ENCODE measurements at regions not wholly inside any gene's neighbourhood (a gene's known extent, or its start where the extent isn't known, plus 50 kb on each side); places are given as distances from the start of the nearest gene placed in this dataset.

DNA sequence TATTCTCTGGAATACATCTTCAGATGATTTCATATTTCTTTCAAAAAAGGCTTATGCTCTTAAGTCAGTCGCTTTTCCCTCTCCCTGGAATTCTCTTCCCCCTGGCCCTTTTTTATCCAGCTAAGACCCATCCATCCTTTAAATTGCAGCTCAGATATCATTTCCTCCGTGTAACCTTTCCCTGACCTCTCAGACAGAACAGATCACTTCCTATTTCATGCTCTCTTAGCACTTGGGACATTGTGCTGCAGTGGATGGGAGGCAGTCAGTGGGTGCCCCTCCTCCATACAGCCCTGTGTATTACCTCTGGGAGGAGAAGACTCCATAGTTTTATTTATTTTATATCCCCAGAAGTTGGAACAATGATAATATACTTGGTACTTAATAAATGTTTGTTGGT lies 423.4 kb downstream of the ISL1 start:
- 81% methylated on average over 2 of the region's 2 CpGs; no CpG with 5 or more reads in 1 of the 2 experiments for WGBS, 2 experiments (ENCODE audit: extremely low coverage in 1 of 2, insufficient coverage in 1 of 2, insufficient read length in 1 of 2, insufficient replicate concordance in 2 of 2, low coverage in 1 of 2, low lambda C conversion rate in 2 of 2, missing lambda C conversion rate in 1 of 2)
- TF ChIP-seq SRF (IDR thresholded peaks at IDR 0.05; ENCODE audit: low read depth, low read length) = no peak
- TF ChIP-seq, protein P1, sequence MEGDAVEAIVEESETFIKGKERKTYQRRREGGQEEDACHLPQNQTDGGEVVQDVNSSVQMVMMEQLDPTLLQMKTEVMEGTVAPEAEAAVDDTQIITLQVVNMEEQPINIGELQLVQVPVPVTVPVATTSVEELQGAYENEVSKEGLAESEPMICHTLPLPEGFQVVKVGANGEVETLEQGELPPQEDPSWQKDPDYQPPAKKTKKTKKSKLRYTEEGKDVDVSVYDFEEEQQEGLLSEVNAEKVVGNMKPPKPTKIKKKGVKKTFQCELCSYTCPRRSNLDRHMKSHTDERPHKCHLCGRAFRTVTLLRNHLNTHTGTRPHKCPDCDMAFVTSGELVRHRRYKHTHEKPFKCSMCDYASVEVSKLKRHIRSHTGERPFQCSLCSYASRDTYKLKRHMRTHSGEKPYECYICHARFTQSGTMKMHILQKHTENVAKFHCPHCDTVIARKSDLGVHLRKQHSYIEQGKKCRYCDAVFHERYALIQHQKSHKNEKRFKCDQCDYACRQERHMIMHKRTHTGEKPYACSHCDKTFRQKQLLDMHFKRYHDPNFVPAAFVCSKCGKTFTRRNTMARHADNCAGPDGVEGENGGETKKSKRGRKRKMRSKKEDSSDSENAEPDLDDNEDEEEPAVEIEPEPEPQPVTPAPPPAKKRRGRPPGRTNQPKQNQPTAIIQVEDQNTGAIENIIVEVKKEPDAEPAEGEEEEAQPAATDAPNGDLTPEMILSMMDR (IDR thresholded peaks at IDR 0.05; ENCODE audit: control extremely low read depth in 1 of 3, insufficient read depth in 1 of 3, low read depth in 1 of 3, low read length in 3 of 3) = no peak
- no peak for TF ChIP-seq RAD21 (IDR thresholded peaks at IDR 0.05 in 1 of 2, conservative IDR thresholded peaks at IDR 0.05 in 1 of 2; ENCODE audit: low read depth in 2 of 2, low read length in 2 of 2)
- no peak for TF ChIP-seq TAF1 (IDR thresholded peaks at IDR 0.05; ENCODE audit: low read depth, low read length)
- TF ChIP-seq TBP (IDR thresholded peaks at IDR 0.05; ENCODE audit: low read depth, low read length) = no peak
- TF ChIP-seq GABPA (IDR thresholded peaks at IDR 0.05; ENCODE audit: borderline replicate concordance, insufficient read depth, low read length) = no peak
- TF ChIP-seq CHD1 (IDR thresholded peaks at IDR 0.05; ENCODE audit: low read depth, low read length) = no peak
- TF ChIP-seq POU5F1 (IDR thresholded peaks at IDR 0.05; ENCODE audit: low read depth, low read length) = no peak
- no peak for TF ChIP-seq CREB1 (IDR thresholded peaks at IDR 0.05)
- TF ChIP-seq ASH2L (IDR thresholded peaks at IDR 0.05; ENCODE audit: low read length) = no peak
- TF ChIP-seq KDM5A (IDR thresholded peaks at IDR 0.05; ENCODE audit: low read length) = no peak
- TF ChIP-seq, protein P2, sequence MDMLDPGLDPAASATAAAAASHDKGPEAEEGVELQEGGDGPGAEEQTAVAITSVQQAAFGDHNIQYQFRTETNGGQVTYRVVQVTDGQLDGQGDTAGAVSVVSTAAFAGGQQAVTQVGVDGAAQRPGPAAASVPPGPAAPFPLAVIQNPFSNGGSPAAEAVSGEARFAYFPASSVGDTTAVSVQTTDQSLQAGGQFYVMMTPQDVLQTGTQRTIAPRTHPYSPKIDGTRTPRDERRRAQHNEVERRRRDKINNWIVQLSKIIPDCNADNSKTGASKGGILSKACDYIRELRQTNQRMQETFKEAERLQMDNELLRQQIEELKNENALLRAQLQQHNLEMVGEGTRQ (IDR thresholded peaks at IDR 0.05; ENCODE audit: low read length) = no peak

More for the DNA sequence above, 423.4 kb downstream of the ISL1 start:
- Histone ChIP-seq H3K23ac (ENCODE audit: insufficient read length) (no peak overlapping the region), H4K8ac (ENCODE audit: extremely low read depth, insufficient read depth, low read length) (no peak overlapping the region), H3K4me3 (ENCODE audit: extremely low read depth in 1 of 4, insufficient read depth in 2 of 4, low read depth in 3 of 4, low read length in 4 of 4) (no peak overlapping the region), H4K91ac (replicated peaks; ENCODE audit: insufficient read length, low read length) (no peak overlapping the region), H2BK20ac (ENCODE audit: low read length) (no peak overlapping the region), H3K4me1 (replicated peaks in 1 of 4; ENCODE audit: control insufficient read depth in 3 of 4, insufficient read depth in 4 of 4, low read length in 3 of 4) (0 out of 7 replicates have a peak, but pooled peaks cover 0 to 1% (median 0%) of the 10 kb centered on the region in 4 experiments), H3K4ac (replicated peaks; ENCODE audit: insufficient read length, low read depth, low read length) (no peak overlapping the region), H3K79me1 (ENCODE audit: low read depth, low read length) (no peaks in the 10 kb centered on the region), H3K4me2 (ENCODE audit: insufficient read depth in 1 of 2, low read depth in 2 of 2, low read length in 2 of 2) (no peak overlapping the region), H2AFZ (ENCODE audit: low read length) (no peak overlapping the region), H2BK15ac (ENCODE audit: low read length) (no peak overlapping the region), H3K9me3 (ENCODE audit: insufficient read depth in 2 of 2, low read depth in 1 of 2, low read length in 1 of 2) (no peaks in the 10 kb centered on the region), H4K20me1 (replicated peaks in 1 of 2; ENCODE audit: control insufficient read depth in 1 of 2, insufficient read depth in 2 of 2, low read length in 2 of 2) (no peaks in the 10 kb centered on the region), H3K9ac (replicated peaks in 1 of 4; ENCODE audit: extremely low read depth in 1 of 4, low read depth in 3 of 4, low read length in 3 of 4) (no peak overlapping the region), H3K79me2 (ENCODE audit: control insufficient read depth in 1 of 2, insufficient read depth in 2 of 2, low read length in 2 of 2) (no peaks in the 10 kb centered on the region), H3K27ac (ENCODE audit: low read depth, low read length) (no peak overlapping the region), H3K18ac (ENCODE audit: extremely low read depth, low read length) (no peak overlapping the region), H3K36me3 (ENCODE audit: control insufficient read depth in 2 of 4, insufficient read depth in 4 of 4, low read length in 3 of 4) (no peaks in the 10 kb centered on the region), H2BK5ac (ENCODE audit: low read depth, low read length) (no peak overlapping the region), H2AK5ac (ENCODE audit: low read depth, low read length) (no peak overlapping the region), H3K27me3 (replicated peaks in 1 of 4; ENCODE audit: control insufficient read depth in 3 of 4, extremely low read depth in 1 of 4, insufficient read depth in 3 of 4, low read length in 3 of 4) (no peaks in the 10 kb centered on the region), H3K23me2 (ENCODE audit: low read depth, low read length) (no peaks in the 10 kb centered on the region), H2BK12ac (ENCODE audit: low read depth, low read length) (no peak overlapping the region), H2BK120ac (replicated peaks; ENCODE audit: low read depth, low read length) (no peak overlapping the region), H3K14ac (ENCODE audit: insufficient read length) (no peak overlapping the region), H3K56ac (replicated peaks; ENCODE audit: insufficient read length, low read depth, low read length) (no peak overlapping the region), H4K5ac (ENCODE audit: insufficient read length, low read depth, low read length) (no peak overlapping the region)
- POLR2A ChIA-PET (ENCODE audit: partially characterized antibody) = no interaction called here
- FAIRE-seq (no peak), DNase-seq (ENCODE audit: low read depth in 1 of 2, low spot score in 2 of 2) (no peak)
- CTCF ChIA-PET (ENCODE audit: partially characterized antibody) = no interaction called here
